ENCODE measurements at regions not wholly inside any gene's neighbourhood (a gene's known extent, or its start where the extent isn't known, plus 50 kb on each side); places are given as distances from the start of the nearest gene placed in this dataset.

DNA sequence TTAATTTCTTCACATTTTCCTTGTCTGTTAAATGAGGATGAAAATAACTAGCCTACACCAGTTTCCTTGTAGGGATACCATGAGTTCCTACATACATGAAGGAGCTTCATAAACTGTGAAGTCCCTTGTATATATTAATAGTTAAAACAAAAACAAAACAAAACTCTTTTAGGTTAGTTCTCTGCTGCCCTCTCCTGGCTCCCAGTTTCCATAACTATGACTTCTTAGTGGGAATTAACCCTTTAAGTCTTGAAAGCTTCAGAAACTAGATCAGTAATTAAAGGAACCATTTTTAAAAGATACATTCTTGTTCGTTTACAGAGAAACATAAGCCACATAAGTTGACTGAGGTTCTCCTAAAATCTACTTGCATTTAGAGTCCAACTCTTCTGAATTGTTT, 500.0 kb upstream of the C9orf72 start:
- TF ChIP-seq, protein P1, sequence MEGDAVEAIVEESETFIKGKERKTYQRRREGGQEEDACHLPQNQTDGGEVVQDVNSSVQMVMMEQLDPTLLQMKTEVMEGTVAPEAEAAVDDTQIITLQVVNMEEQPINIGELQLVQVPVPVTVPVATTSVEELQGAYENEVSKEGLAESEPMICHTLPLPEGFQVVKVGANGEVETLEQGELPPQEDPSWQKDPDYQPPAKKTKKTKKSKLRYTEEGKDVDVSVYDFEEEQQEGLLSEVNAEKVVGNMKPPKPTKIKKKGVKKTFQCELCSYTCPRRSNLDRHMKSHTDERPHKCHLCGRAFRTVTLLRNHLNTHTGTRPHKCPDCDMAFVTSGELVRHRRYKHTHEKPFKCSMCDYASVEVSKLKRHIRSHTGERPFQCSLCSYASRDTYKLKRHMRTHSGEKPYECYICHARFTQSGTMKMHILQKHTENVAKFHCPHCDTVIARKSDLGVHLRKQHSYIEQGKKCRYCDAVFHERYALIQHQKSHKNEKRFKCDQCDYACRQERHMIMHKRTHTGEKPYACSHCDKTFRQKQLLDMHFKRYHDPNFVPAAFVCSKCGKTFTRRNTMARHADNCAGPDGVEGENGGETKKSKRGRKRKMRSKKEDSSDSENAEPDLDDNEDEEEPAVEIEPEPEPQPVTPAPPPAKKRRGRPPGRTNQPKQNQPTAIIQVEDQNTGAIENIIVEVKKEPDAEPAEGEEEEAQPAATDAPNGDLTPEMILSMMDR (IDR thresholded peaks at IDR 0.05; ENCODE audit: low read length) = peak; percentile 65
- no peak for TF ChIP-seq EZH2 (optimal IDR thresholded peaks at IDR 0.05; ENCODE audit: low read depth, low read length)
